ENCODE measurements at regions not wholly inside any gene's neighbourhood (a gene's known extent, or its start where the extent isn't known, plus 50 kb on each side); places are given as distances from the start of the nearest gene placed in this dataset.
"Not testable (repeated sequence)": the region's sequence is repeated elsewhere in the genome, so short reads cannot be mapped to it uniquely, and the experiment has no call there.

DNA sequence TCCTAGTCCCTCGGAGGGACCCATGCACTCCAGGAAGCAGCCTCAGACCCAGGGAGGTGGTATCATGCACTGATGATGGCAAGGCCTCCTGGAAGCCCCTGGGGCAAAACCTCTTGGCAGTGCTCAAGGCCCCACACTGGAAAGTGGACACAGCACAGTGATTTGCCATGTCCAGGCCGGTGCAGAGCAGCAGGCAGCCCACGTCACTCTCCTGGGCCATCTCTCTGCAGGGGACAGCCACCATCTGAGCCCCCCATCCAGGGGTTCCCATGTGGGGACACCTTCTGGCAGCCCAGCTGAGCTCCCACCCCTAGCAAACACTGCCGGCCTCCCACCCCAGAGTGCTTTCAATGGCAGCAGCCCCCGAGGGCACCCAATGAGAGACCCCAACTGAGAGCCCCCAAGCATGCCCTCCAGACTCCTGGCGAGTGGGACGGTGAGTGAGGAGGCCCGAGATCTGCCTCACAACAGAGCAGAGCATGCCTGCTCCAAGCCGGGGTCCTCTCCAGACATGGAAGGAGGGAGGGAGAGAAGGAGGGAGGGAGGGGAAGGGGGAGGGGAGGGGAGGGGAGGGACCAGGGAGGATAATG lies 116.5 kb upstream of the FOXD4L5 start:
- H3K27me3 ChIP-seq (ENCODE audit: insufficient read depth, low read length, poor library complexity, severe bottlenecking); H3K79me2 ChIP-seq (ENCODE audit: insufficient read depth, low read length); H3K36me3 ChIP-seq (ENCODE audit: insufficient read depth, low read length); H3F3A ChIP-seq (ENCODE audit: low read depth); H3K4me1 ChIP-seq (ENCODE audit: insufficient read depth, low read length, poor library complexity, severe bottlenecking); H4K20me1 ChIP-seq (ENCODE audit: insufficient read depth, low read length, poor library complexity, severe bottlenecking); H3K4me2 ChIP-seq (ENCODE audit: low read depth, low read length, poor library complexity, severe bottlenecking); H3K9me3 ChIP-seq (ENCODE audit: insufficient read depth, low read depth, low read length); H3K9ac ChIP-seq (ENCODE audit: low read depth, low read length, poor library complexity, severe bottlenecking); H2AFZ ChIP-seq (ENCODE audit: low read length); H3K9me2 ChIP-seq (replicated peaks; ENCODE audit: low read depth, low read length); H3K4me3 ChIP-seq (ENCODE audit: low read length, poor library complexity, severe bottlenecking): not testable (repeated sequence)

DNA sequence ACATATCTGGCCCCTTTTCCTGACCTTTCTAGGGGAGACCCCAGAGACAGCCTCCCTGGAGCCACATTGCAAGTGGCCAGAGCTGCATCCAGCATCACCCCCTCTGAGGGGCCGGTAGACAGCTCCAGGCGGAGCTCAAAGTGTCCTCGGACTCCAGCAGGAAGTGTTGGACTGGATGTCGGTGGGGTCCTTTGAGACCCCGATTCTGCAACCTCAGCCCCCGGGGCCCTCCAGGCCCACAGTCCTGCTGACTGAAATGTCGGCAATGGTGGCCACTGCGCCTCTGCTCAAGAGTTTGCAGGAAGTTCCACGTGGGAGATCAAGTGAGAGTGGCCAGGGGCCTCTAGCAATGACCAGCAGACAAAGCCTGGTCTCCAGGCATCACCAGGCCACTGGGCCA lies 115.9 kb upstream of the FOXD4L5 start:
- Histone ChIP-seq H3F3A (ENCODE audit: low read depth) (no peaks in the 10 kb centered on the region), H3K9me3 (ENCODE audit: insufficient read depth, low read depth, low read length) (no peaks in the 10 kb centered on the region), H2AFZ (ENCODE audit: low read length) (no peak overlapping the region), H3K4me3 (ENCODE audit: low read length, poor library complexity, severe bottlenecking) (no peak overlapping the region), H3K27me3 (ENCODE audit: insufficient read depth, low read length, poor library complexity, severe bottlenecking) (no peaks in the 10 kb centered on the region), H4K20me1 (ENCODE audit: insufficient read depth, low read length, poor library complexity, severe bottlenecking) (no peaks in the 10 kb centered on the region), H3K79me2 (ENCODE audit: insufficient read depth, low read length) (no peaks in the 10 kb centered on the region), H3K9ac (ENCODE audit: low read depth, low read length, poor library complexity, severe bottlenecking) (no peak overlapping the region), H3K36me3 (ENCODE audit: insufficient read depth, low read length) (no peaks in the 10 kb centered on the region), H3K4me1 (ENCODE audit: insufficient read depth, low read length, poor library complexity, severe bottlenecking) (no peaks in the 10 kb centered on the region), H3K4me2 (ENCODE audit: low read depth, low read length, poor library complexity, severe bottlenecking) (no peak overlapping the region), H3K9me2 (replicated peaks; ENCODE audit: low read depth, low read length) (no peaks in the 10 kb centered on the region)
- TF ChIP-seq EZH2phosphoT487 (IDR thresholded peaks at IDR 0.05; ENCODE audit: borderline replicate concordance) = no peak
- TF ChIP-seq, protein P1, sequence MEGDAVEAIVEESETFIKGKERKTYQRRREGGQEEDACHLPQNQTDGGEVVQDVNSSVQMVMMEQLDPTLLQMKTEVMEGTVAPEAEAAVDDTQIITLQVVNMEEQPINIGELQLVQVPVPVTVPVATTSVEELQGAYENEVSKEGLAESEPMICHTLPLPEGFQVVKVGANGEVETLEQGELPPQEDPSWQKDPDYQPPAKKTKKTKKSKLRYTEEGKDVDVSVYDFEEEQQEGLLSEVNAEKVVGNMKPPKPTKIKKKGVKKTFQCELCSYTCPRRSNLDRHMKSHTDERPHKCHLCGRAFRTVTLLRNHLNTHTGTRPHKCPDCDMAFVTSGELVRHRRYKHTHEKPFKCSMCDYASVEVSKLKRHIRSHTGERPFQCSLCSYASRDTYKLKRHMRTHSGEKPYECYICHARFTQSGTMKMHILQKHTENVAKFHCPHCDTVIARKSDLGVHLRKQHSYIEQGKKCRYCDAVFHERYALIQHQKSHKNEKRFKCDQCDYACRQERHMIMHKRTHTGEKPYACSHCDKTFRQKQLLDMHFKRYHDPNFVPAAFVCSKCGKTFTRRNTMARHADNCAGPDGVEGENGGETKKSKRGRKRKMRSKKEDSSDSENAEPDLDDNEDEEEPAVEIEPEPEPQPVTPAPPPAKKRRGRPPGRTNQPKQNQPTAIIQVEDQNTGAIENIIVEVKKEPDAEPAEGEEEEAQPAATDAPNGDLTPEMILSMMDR (conservative IDR thresholded peaks at IDR 0.05; ENCODE audit: low read length) = no peak

DNA sequence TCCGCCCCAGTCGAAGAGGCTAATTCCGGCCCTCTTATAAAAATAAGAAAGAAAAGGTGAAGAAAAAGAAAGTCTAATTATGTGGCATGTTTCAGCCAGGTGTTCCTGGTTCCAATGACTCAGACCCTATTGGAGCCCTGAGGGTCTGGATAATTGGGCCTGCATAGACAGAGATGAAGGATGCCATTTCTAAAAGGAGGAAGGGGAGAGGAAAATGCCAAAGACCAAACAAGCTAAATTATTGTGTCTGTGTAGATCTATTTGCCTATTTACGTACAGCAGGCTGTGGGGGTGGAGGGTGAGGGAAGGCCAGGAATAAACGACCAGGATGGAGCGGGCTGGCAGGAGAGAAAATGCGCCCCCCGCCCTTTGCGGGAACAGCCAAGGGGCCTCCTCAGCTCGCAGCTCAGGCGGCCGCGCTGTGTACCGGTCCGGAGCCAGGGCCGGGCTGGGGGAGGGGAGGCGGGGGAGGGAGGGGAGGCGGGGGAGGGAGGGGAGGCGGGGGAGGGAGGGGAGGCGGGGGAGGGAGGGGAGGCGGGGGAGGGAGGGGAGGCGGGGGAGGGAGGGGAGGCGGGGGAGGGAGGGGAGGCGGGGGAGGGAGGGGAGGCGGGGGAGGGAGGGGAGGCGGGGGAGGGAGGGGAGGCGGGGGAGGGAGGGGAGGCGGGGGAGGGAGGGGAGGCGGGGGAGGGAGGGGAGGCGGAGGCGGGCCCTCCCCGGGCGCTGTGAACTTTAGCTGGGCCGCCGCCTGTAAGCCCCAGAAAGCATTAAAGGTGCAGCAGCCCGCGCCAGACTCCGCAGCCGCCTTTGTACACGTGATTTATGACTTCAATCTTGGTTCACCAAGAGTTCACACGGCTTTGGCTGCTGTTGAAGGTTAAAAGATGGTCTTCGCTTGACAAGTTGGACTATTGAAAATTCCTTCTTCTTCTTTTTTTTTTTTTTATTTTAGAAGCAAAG lies 113.0 kb upstream of the FOXD4L5 start:
- H2AFZ ChIP-seq (ENCODE audit: low read length); H3F3A ChIP-seq (ENCODE audit: low read depth); H3K4me3 ChIP-seq (ENCODE audit: low read length, poor library complexity, severe bottlenecking); H3K9me2 ChIP-seq (replicated peaks; ENCODE audit: low read depth, low read length); H3K79me2 ChIP-seq (ENCODE audit: insufficient read depth, low read length); H4K20me1 ChIP-seq (ENCODE audit: insufficient read depth, low read length, poor library complexity, severe bottlenecking); H3K9ac ChIP-seq (ENCODE audit: low read depth, low read length, poor library complexity, severe bottlenecking); H3K4me1 ChIP-seq (ENCODE audit: insufficient read depth, low read length, poor library complexity, severe bottlenecking); H3K27me3 ChIP-seq (ENCODE audit: insufficient read depth, low read length, poor library complexity, severe bottlenecking); H3K9me3 ChIP-seq (ENCODE audit: insufficient read depth, low read depth, low read length); H3K36me3 ChIP-seq (ENCODE audit: insufficient read depth, low read length); H3K4me2 ChIP-seq (ENCODE audit: low read depth, low read length, poor library complexity, severe bottlenecking): not testable (repeated sequence)

DNA sequence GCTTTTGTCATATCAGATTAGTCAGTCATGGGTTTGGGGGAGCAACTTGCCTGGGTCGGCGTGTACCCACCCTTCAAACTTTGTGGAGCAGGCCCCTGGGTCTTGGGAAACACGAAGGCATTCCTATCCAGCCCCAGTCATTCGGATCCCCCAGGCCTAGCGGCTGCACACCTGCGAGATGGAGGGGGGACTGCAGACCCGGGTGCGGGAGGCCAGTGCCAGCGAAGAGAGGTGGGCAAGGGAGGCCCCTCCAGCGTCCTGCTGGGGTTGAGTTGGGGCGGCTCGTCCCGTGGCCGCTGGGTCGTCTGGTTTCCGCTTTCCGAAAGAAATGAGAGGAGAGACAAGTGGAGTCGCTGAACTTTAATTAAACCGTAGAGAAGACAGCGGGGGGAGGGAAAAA lies 112.2 kb upstream of the FOXD4L5 start:
- not testable (repeated sequence) for H3F3A ChIP-seq (ENCODE audit: low read depth); H3K4me3 ChIP-seq (ENCODE audit: low read length, poor library complexity, severe bottlenecking); H3K4me1 ChIP-seq (ENCODE audit: insufficient read depth, low read length, poor library complexity, severe bottlenecking); H3K9me2 ChIP-seq (replicated peaks; ENCODE audit: low read depth, low read length); H3K27me3 ChIP-seq (ENCODE audit: insufficient read depth, low read length, poor library complexity, severe bottlenecking); H4K20me1 ChIP-seq (ENCODE audit: insufficient read depth, low read length, poor library complexity, severe bottlenecking); H3K79me2 ChIP-seq (ENCODE audit: insufficient read depth, low read length); H3K36me3 ChIP-seq (ENCODE audit: insufficient read depth, low read length); H3K4me2 ChIP-seq (ENCODE audit: low read depth, low read length, poor library complexity, severe bottlenecking); H3K9ac ChIP-seq (ENCODE audit: low read depth, low read length, poor library complexity, severe bottlenecking); H3K9me3 ChIP-seq (ENCODE audit: insufficient read depth, low read depth, low read length); H2AFZ ChIP-seq (ENCODE audit: low read length)

DNA sequence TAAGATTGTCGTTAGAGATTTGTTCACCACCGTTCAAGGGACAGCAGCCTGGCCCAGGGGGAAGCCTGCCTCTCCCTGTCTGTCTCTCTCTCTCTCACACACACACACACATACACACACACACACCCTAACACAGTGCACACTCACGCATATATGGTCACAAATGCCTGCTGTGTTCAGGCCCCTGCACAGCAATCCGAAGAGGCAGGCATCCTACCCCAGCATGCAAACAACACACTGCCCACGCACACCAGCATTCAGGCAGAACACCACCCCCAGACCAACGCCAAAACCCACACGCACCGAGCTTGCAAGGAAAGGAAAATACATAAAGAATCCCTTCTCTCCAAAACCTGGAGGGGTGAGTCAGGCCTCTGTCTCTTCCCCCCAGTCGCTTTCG lies 111.6 kb upstream of the FOXD4L5 start:
- H2AFZ ChIP-seq (ENCODE audit: low read length); H3F3A ChIP-seq (ENCODE audit: low read depth); H3K4me3 ChIP-seq (ENCODE audit: low read length, poor library complexity, severe bottlenecking); H3K4me1 ChIP-seq (ENCODE audit: insufficient read depth, low read length, poor library complexity, severe bottlenecking); H3K79me2 ChIP-seq (ENCODE audit: insufficient read depth, low read length); H4K20me1 ChIP-seq (ENCODE audit: insufficient read depth, low read length, poor library complexity, severe bottlenecking); H3K4me2 ChIP-seq (ENCODE audit: low read depth, low read length, poor library complexity, severe bottlenecking); H3K9me3 ChIP-seq (ENCODE audit: insufficient read depth, low read depth, low read length); H3K9ac ChIP-seq (ENCODE audit: low read depth, low read length, poor library complexity, severe bottlenecking); H3K27me3 ChIP-seq (ENCODE audit: insufficient read depth, low read length, poor library complexity, severe bottlenecking); H3K36me3 ChIP-seq (ENCODE audit: insufficient read depth, low read length); H3K9me2 ChIP-seq (replicated peaks; ENCODE audit: low read depth, low read length): not testable (repeated sequence)

DNA sequence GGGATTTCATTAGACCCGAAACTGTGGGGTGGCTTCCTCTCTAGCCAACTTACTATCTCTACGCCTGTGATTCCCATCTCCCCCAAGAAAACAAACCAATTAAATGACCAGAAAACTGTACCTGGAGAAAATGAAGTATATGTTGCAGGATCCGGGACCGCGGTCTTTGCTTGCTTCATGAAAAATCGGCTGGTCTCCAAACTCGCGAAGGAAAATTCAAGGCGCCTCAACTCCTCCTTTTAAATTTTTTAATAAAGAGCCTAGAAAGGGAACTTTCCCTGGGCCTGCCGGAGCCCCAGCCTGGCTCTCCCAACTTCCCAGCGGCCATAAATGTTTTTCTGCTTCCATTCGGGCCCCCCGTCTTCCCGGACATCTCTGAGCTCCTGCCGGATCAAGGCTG lies 110.8 kb upstream of the FOXD4L5 start:
- H3K4me1 ChIP-seq (ENCODE audit: insufficient read depth, low read length, poor library complexity, severe bottlenecking); H3K4me2 ChIP-seq (ENCODE audit: low read depth, low read length, poor library complexity, severe bottlenecking): not testable (repeated sequence)

More for the DNA sequence above, 110.8 kb upstream of the FOXD4L5 start:
- not testable (repeated sequence) for H3K27me3 ChIP-seq (ENCODE audit: insufficient read depth, low read length, poor library complexity, severe bottlenecking); H3K9me3 ChIP-seq (ENCODE audit: insufficient read depth, low read depth, low read length); H3K36me3 ChIP-seq (ENCODE audit: insufficient read depth, low read length); H4K20me1 ChIP-seq (ENCODE audit: insufficient read depth, low read length, poor library complexity, severe bottlenecking); H2AFZ ChIP-seq (ENCODE audit: low read length); H3K9ac ChIP-seq (ENCODE audit: low read depth, low read length, poor library complexity, severe bottlenecking); H3K4me3 ChIP-seq (ENCODE audit: low read length, poor library complexity, severe bottlenecking); H3K79me2 ChIP-seq (ENCODE audit: insufficient read depth, low read length); H3F3A ChIP-seq (ENCODE audit: low read depth); H3K9me2 ChIP-seq (replicated peaks; ENCODE audit: low read depth, low read length)
